HG03064 (cell line): ENCODE measurements at regions not wholly inside any gene's neighbourhood (a gene's known extent, or its start where the extent isn't known, plus 50 kb on each side); places are given as distances from the start of the nearest gene placed in this dataset.
A peak's percentile ranks its signal among the peaks of the same experiment; 100 is the strongest.

ENCODE experiments used
- ATAC-seq: cut with Tn5 transposase; IDR thresholded peaks from one replicate; pipeline ENCODE4 v1.9.1; 2021; ENCODE audit warnings: low read depth; ENCODE audit not compliant: unreplicated experiment

DNA sequence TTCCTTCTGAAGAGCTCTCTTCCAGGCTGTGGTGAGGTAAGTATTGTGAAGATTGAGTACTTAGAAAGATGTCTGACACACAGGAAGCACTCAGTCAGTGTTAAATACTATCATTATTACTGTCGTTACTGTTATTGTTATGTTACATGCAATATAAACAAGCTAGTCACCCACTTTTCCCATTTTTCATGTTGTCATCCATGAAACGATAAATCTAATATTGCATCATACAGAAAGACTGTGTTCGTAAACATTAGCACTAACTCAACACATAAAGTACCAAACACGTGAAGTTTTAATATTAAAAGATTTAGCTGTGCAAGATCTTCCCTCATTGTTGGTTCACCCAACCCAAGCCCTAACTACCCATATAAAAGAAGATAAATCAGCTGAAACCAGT, 109.2 kb upstream of the NRSN1 start:
- ATAC-seq = no peak

DNA sequence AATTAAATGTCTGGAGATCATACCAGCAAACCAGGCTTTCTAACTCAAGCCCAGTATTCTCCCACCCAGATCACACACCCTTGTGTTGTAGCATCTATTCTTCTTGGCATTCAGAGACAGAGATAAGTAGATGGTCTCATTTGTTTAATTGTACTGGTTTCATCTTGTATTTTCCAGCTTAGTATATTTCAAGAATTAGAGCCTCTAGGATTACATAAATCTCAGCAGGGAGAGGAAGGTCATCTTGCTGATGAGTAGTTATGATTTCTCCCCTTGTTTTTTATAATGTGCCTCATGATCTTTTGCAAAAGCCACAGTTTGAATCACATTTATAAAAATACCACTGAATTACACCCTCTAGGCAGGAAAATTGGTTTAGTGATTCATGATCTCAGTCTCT, 106.6 kb upstream of the NRSN1 start:
- no peak for ATAC-seq

- no peak for ATAC-seq
Observed at GRCh38 chr6:24019830-24020229, 106.2 kb upstream of the NRSN1 start.

DNA sequence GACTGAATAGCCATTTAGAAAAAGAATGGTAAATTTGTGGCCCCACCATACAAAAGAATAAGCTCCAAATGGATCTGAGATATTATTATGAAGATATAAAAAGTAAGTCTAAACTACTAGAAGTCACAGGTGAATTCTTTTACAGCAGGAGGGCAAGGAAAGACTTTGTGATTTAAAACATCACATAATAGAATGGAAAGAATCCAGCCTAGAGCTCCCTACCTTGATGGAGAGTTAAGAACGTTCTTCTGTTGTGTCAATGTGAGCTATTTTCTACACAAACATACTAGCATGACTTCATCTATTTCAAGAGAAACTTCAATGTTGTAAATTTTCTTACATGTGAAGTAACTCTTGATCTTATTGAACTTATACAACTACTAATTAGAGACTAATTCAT, 100.0 kb upstream of the NRSN1 start:
- no peak for ATAC-seq

DNA sequence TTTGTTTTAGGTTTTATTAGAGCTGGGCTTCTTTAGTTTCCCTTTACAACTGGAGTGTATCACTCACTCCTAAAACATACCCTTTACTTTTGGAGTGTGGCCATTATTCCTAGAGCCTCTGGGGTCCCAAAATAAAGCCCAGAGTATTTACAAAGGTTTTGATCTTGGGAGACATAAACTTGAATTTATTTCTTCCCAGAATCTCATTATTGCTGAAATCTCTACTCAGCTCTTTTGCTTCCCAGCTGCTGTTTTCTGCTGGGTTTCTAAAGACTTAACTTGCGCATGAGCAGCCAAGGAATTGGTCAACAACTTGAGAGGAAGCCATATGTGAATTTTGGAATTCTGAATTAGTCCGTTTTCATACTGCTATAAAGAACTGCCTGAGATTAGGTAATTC, 94.5 kb upstream of the NRSN1 start:
- ATAC-seq = no peak

DNA sequence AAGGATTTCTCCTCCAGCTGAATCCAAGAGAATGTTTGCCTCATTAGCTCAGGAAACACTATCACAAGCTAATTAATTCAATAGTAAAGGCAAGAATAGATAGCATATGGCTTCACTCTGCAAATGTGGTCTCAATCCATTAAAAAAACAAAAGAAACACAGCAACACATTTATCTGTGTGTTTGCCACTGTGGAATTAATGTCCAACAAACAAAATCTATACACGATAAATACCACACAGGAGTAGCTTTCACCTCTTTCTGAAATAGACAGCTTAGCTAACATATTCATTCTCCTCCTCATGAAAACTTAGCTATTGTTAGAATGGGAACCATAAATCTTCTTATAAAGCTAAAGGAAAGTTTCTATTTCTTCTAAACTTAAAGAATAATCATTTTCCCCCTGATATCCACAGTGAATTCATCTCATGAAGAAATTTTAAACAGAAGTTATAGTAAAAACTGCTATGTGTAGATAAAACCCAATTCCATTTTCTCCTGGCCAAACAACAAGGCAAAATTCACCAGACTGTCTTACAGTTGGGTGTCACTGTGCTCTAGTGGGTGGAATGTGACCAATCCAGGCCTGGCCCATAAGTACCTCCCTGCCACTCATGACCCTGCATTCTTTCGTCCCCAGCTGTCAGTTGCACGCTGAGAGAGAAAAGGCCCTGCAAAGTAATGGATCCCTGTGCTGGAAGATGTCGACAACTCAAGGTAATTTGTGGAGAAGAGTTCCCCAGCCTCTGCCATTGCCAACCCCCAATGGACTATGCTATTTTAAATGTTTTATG, 92.9 kb upstream of the NRSN1 start:
- ATAC-seq = no peak

DNA sequence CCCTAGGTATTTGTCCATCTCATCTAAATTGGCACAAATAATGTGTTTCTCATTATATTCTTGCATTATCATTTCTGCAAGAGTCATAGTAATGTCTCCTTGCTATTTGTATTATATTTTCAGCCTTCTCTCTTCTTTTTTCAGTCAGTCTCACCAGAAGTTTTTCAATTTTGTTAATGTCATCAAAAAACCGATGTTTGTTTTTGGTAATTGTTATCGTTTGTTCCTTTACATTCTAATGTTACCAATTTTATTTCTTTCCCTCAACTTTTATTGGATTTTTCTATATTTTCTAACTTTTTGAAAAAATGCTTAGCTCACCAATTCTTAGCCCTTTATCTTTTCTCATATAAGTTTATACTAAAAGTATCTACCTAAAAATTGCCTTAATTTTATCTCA, 82.2 kb upstream of the NRSN1 start:
- no peak for ATAC-seq

DNA sequence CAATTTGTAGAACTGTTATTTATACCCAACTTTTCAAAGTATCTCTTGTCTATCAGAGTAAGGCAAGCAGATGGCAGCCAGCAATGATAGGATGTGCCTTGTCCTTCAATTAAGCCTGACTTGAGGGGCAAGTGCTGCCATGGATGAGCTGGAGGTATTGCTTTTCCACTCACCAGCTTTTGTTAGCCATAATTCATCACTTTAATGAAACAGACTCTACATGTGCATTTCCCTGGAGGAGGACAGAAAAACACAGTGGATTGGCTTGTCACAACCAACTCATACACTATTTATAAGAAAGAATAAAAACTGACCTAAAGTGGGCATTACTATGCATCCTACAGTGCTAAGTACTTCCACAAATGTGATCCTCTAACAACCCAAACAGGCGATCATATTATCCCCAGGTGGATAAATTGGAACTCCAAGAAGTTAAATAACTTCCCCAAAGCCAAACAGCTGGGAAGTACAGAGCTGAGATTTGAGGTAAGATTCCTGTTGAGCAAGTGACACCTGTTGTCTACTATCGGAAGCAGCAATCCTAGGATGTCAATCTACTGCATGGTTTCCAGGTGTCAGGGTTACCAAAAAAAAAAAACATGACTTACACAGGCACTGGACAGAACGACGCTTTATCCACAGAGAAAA, 73.9 kb upstream of the NRSN1 start:
- no peak for ATAC-seq

DNA sequence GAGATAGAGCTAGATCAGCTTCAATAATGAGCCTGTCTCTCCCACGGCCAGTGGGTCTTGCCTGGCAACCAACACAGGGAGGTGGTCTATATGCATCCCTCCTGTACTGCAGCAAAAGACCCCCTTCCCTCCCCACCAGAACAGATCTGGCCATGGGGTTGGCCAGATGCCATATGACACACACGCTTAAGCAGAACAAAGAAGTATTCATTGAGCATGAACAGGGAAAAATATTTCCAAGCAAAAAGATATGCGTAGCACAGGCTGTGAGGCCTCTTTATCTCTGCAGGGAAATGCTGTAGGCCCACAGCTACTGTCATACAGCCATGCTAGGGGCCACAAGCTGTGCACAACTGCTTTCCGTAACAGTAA, 73.4 kb upstream of the NRSN1 start:
- ATAC-seq = no peak

- ATAC-seq = no peak
Observed at GRCh38 chr6:24053057-24053456, 73.0 kb upstream of the NRSN1 start.

- no peak for ATAC-seq
Observed at GRCh38 chr6:24054388-24054787, 71.6 kb upstream of the NRSN1 start.

DNA sequence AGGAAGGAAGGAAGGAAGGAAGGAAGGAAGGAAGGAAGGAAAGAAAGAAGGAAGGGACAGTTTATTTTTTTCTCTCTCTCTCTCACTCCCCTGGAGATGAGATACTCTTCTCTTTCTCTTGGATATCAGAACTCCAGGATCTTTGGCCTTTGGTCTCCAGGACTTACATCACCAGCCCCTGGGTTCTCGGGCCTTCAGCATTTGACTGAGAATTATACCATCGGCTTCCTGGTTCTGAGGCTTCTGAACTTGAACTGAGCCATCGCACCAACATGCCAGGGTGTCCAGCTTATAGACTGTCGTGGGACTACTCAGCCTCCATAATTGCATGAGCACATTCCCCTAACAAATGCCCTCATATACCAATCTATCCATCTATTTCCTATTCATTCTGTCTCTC, 69.4 kb upstream of the NRSN1 start:
- ATAC-seq = no peak

DNA sequence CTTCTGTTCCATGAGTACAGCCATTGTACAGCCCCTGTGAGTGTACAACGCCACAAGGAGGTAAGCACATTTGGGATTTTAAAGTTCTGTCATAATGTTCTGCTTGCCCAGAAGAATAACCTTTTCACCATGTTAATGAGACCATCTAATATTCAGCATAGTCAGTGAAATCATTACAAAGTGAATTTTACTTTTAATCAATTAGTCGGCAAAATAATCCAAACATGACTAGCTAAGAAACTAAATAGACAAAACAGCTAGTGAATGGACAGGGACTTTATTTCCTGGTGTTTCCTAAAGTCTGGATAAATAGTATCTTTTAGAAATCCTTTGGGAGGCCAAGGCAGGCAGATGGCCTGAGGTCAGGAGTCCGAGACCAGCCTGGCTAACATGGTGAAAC, 69.0 kb upstream of the NRSN1 start:
- no peak for ATAC-seq

GRCh38 chr6:24060982-24061754, 64.8 kb upstream of the NRSN1 start:
- peak; percentile 88 for ATAC-seq

DNA sequence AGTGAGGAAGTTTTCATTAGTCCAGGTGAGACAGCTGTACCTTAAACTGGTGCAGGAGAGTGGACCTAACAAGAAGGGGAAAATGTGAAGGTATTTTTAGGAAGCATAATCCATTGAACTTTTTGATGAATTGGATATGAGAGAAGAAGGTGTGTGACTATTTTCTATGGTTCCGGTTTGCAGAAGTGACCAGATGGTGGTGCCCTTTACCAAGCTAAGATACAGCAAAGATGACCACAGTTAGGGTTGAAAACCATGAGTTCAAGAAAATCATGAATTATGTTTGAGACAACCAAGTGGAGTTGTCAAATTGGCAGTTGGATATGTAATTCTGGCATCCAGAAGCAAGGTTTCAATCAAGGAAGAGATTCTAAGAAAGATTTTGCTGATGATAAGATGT, 61.9 kb upstream of the NRSN1 start:
- no peak for ATAC-seq

- ATAC-seq = no peak
Observed at GRCh38 chr6:24064832-24065231, 61.2 kb upstream of the NRSN1 start.

DNA sequence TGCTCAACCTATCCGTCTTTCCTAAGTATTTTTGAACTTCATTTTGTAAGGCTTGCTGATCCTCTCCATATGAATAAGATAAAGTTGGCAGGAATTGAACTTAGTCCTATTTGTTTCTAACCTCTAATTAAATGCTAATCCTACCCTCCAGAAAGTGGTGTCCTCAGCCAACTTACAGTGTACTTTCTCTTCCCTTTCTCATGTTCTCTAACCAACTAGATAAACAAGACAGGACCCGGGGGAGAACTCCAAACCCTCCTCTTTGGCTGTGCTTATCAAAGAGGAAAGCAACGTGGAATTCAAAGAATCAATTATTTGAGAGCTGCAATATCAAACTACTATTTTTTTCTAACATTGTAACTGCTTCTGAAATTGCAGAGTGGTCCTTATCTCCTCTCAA, 56.5 kb upstream of the NRSN1 start:
- ATAC-seq = no peak

GRCh38 chr6:24072038-24072746, 53.8 kb upstream of the NRSN1 start:
- ATAC-seq = no peak

DNA sequence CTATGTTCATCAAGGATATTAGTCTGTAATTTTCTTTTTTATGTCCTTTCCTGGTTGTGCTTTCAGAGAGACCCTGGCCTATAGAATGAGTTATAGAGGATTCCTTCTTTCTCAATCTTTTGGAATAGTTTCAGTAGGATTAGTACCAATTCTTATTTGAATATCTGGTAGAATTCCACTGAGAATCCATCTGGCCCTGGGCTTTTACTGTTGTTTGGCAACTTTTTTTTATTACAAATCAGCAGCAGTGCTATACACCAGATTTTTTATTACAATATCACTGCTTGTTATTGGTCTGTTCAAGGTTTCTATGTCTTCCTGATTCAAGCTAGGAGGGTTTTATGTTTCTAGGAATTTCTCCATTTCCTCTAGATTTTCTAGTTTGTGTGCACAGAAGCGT, 50.0 kb upstream of the NRSN1 start:
- no peak for ATAC-seq
